ENCODE measurements at regions not wholly inside any gene's neighbourhood (a gene's known extent, or its start where the extent isn't known, plus 50 kb on each side); places are given as distances from the start of the nearest gene placed in this dataset.

DNA sequence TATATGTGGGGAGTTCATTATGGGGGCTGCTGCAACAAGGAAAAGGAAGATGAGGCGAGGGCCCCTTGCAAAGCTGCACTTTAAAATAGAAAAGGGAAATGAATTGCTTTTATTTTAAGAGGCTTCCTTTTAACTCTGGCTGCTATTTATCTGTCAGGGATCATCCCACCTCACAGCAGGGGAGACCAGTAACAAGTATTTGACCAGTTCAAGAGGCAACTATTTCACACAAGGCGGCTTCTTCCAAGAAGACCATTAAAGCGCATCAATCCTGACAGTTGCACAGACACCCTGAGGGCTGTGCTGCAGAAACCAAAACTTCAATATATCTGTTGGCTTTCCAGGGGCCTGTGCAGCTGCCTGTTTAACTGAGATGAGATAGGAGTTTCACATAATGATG lies 1009.2 kb downstream of the SORCS3 start:
- no peaks in the 10 kb centered on the region for H3K4me1 Mint-ChIP-seq
- H3K9me3 Mint-ChIP-seq, result peaks cover 4 to 8% (median 5%) of the 10 kb centered on the region in 3 donors
- H3K27me3 Mint-ChIP-seq, result no peaks in the 10 kb centered on the region
- H3K4me3 ChIP-seq (ENCODE audit: control insufficient read depth in 1 of 2, extremely low read depth in 1 of 2, low read length in 1 of 2), result no peak overlapping the region
- ChIA-PET POLR2A (no interaction called here), CTCF (no interaction called here)
- DNase-seq, result no peak
- no peaks in the 10 kb centered on the region for H3K27me3 ChIP-seq (replicated peaks in 1 of 2; ENCODE audit: control insufficient read depth in 2 of 2, extremely low read depth in 1 of 2, insufficient read depth in 2 of 2, low read length in 1 of 2)
- no peak overlapping the region for H3K4me3 Mint-ChIP-seq
- WGBS (ENCODE audit: insufficient coverage), result 100% methylated on average over 1 of the region's 3 CpGs
- H3K27ac ChIP-seq (ENCODE audit: low read length), result no peak overlapping the region
- H3K9me3 ChIP-seq, result no peaks in the 10 kb centered on the region
- no peak for ATAC-seq (replicated peaks in 1 of 4)
- H3K36me3 ChIP-seq (ENCODE audit: control insufficient read depth in 2 of 2, extremely low read depth in 1 of 2, insufficient read depth in 1 of 2, low read length in 1 of 2), result no peaks in the 10 kb centered on the region
- no peaks in the 10 kb centered on the region for H3K4me1 ChIP-seq (ENCODE audit: control insufficient read depth in 1 of 2, extremely low read depth in 1 of 2, insufficient read depth in 2 of 2, low read length in 2 of 2)
- H3K27ac Mint-ChIP-seq, result no peak overlapping the region
- no peaks in the 10 kb centered on the region for H3K36me3 Mint-ChIP-seq

GRCh38 chr10:105647354-105647753 lies 1006.3 kb downstream of the SORCS3 start:
- Mint-ChIP-seq H3K4me1 (no peaks in the 10 kb centered on the region), H3K36me3 (no peaks in the 10 kb centered on the region), H3K27ac (no peak overlapping the region), H3K27me3 (no peaks in the 10 kb centered on the region), H3K4me3 (no peak overlapping the region), H3K9me3 (peaks cover 4 to 11% (median 7%) of the 10 kb centered on the region in 3 donors)
- Histone ChIP-seq H3K9me3 (no peaks in the 10 kb centered on the region), H3K4me3 (ENCODE audit: control insufficient read depth in 1 of 2, extremely low read depth in 1 of 2, low read length in 1 of 2) (no peak overlapping the region), H3K4me1 (ENCODE audit: control insufficient read depth in 1 of 2, extremely low read depth in 1 of 2, insufficient read depth in 2 of 2, low read length in 2 of 2) (no peaks in the 10 kb centered on the region), H3K36me3 (ENCODE audit: control insufficient read depth in 2 of 2, extremely low read depth in 1 of 2, insufficient read depth in 1 of 2, low read length in 1 of 2) (no peaks in the 10 kb centered on the region), H3K27me3 (replicated peaks in 1 of 2; ENCODE audit: control insufficient read depth in 2 of 2, extremely low read depth in 1 of 2, insufficient read depth in 2 of 2, low read length in 1 of 2) (no peaks in the 10 kb centered on the region), H3K27ac (ENCODE audit: low read length) (no peak overlapping the region)
- POLR2A ChIA-PET, result no interaction called here
- CTCF ChIA-PET, result no interaction called here
- ATAC-seq (replicated peaks in 1 of 4), result no peak
- DNase-seq, result no peak
- no CpG with 5 or more reads among the region's 1 CpG for WGBS (ENCODE audit: insufficient coverage)

DNA sequence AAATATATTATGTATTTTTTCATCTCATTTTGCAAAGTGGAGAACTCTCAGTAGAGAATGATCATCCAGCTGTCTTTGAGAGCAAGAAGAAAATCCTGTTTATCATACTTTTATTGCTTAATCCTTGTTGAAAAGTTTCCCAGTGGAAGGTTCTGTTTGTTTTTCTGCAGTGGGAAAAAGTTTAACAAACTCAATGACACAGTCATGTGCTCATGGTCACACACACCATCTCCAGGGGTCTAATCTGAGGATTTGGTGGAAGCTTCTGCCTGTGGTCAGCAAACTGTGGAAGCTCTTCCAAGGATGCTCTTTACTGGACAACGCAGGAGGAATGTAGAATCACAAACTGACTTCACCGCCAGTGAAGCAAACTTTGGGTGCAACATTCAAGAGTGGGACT lies 1003.9 kb downstream of the SORCS3 start:
- no peak overlapping the region for H3K27ac Mint-ChIP-seq
- ATAC-seq (replicated peaks in 1 of 4), result no peak
- no peak overlapping the region for H3K4me3 Mint-ChIP-seq
- H3K4me1 Mint-ChIP-seq, result no peaks in the 10 kb centered on the region
- H3K4me3 ChIP-seq (ENCODE audit: control insufficient read depth in 1 of 2, extremely low read depth in 1 of 2, low read length in 1 of 2), result no peak overlapping the region
- H3K27ac ChIP-seq (ENCODE audit: low read length), result no peak overlapping the region
- ChIA-PET POLR2A (no interaction called here), CTCF (no interaction called here)
- no CpG with 5 or more reads among the region's 2 CpGs for WGBS (ENCODE audit: insufficient coverage)
- no peaks in the 10 kb centered on the region for H3K27me3 ChIP-seq (replicated peaks in 1 of 2; ENCODE audit: control insufficient read depth in 2 of 2, extremely low read depth in 1 of 2, insufficient read depth in 2 of 2, low read length in 1 of 2)
- H3K36me3 Mint-ChIP-seq, result no peaks in the 10 kb centered on the region
- H3K36me3 ChIP-seq (ENCODE audit: control insufficient read depth in 2 of 2, extremely low read depth in 1 of 2, insufficient read depth in 1 of 2, low read length in 1 of 2), result no peaks in the 10 kb centered on the region
- no peak for DNase-seq
- H3K27me3 Mint-ChIP-seq, result no peaks in the 10 kb centered on the region
- H3K9me3 ChIP-seq, result no peaks in the 10 kb centered on the region
- peaks cover 8 to 12% (median 8%) of the 10 kb centered on the region in 3 donors for H3K9me3 Mint-ChIP-seq
- no peaks in the 10 kb centered on the region for H3K4me1 ChIP-seq (ENCODE audit: control insufficient read depth in 1 of 2, extremely low read depth in 1 of 2, insufficient read depth in 2 of 2, low read length in 2 of 2)

GRCh38 chr10:105644559-105644958 lies 1003.5 kb downstream of the SORCS3 start:
- no peaks in the 10 kb centered on the region for H3K4me1 ChIP-seq (ENCODE audit: control insufficient read depth in 1 of 2, extremely low read depth in 1 of 2, insufficient read depth in 2 of 2, low read length in 2 of 2)
- CTCF ChIA-PET, result no interaction called here
- Mint-ChIP-seq H3K4me3 (no peak overlapping the region), H3K9me3 (peaks cover 8 to 12% (median 8%) of the 10 kb centered on the region in 3 donors), H3K4me1 (no peaks in the 10 kb centered on the region), H3K27me3 (no peaks in the 10 kb centered on the region), H3K36me3 (no peaks in the 10 kb centered on the region), H3K27ac (no peak overlapping the region)
- POLR2A ChIA-PET, result no interaction called here
- no peaks in the 10 kb centered on the region for H3K9me3 ChIP-seq
- no peak overlapping the region for H3K4me3 ChIP-seq (ENCODE audit: control insufficient read depth in 1 of 2, extremely low read depth in 1 of 2, low read length in 1 of 2)
- no peak for DNase-seq
- ATAC-seq (replicated peaks in 1 of 4), result no peak
- WGBS (ENCODE audit: insufficient coverage), result no CpG with 5 or more reads among the region's 2 CpGs
- H3K27me3 ChIP-seq (replicated peaks in 1 of 2; ENCODE audit: control insufficient read depth in 2 of 2, extremely low read depth in 1 of 2, insufficient read depth in 2 of 2, low read length in 1 of 2), result no peaks in the 10 kb centered on the region
- H3K36me3 ChIP-seq (ENCODE audit: control insufficient read depth in 2 of 2, extremely low read depth in 1 of 2, insufficient read depth in 1 of 2, low read length in 1 of 2), result no peaks in the 10 kb centered on the region
- H3K27ac ChIP-seq (ENCODE audit: low read length), result no peak overlapping the region

- ATAC-seq (replicated peaks in 1 of 4) (no peak), DNase-seq (no peak)
- no peaks in the 10 kb centered on the region for H3K36me3 ChIP-seq (ENCODE audit: control insufficient read depth in 2 of 2, extremely low read depth in 1 of 2, insufficient read depth in 1 of 2, low read length in 1 of 2)
- H3K4me3 ChIP-seq (ENCODE audit: control insufficient read depth in 1 of 2, extremely low read depth in 1 of 2, low read length in 1 of 2), result no peak overlapping the region
- H3K27me3 Mint-ChIP-seq, result no peaks in the 10 kb centered on the region
- H3K4me1 Mint-ChIP-seq, result no peaks in the 10 kb centered on the region
- H3K27me3 ChIP-seq (replicated peaks in 1 of 2; ENCODE audit: control insufficient read depth in 2 of 2, extremely low read depth in 1 of 2, insufficient read depth in 2 of 2, low read length in 1 of 2), result no peaks in the 10 kb centered on the region
- no peak overlapping the region for H3K4me3 Mint-ChIP-seq
- H3K27ac Mint-ChIP-seq, result no peak overlapping the region
- 43% methylated on average over 3 of the region's 4 CpGs for WGBS (ENCODE audit: insufficient coverage)
- H3K9me3 ChIP-seq, result no peaks in the 10 kb centered on the region
- peaks cover 8 to 12% (median 8%) of the 10 kb centered on the region in 3 donors for H3K9me3 Mint-ChIP-seq
- ChIA-PET CTCF (no interaction called here), POLR2A (no interaction called here)
- H3K27ac ChIP-seq (ENCODE audit: low read length), result no peak overlapping the region
- no peaks in the 10 kb centered on the region for H3K4me1 ChIP-seq (ENCODE audit: control insufficient read depth in 1 of 2, extremely low read depth in 1 of 2, insufficient read depth in 2 of 2, low read length in 2 of 2)
- no peaks in the 10 kb centered on the region for H3K36me3 Mint-ChIP-seq
These were observed 1003.0 kb downstream of the SORCS3 start for GRCh38 chr10:105644091-105644490.

- no peak overlapping the region for H3K27ac ChIP-seq (ENCODE audit: low read length)
- Mint-ChIP-seq H3K4me3 (no peak overlapping the region), H3K9me3 (peaks cover 8 to 12% (median 8%) of the 10 kb centered on the region in 3 donors), H3K36me3 (no peaks in the 10 kb centered on the region), H3K27me3 (no peaks in the 10 kb centered on the region), H3K4me1 (no peaks in the 10 kb centered on the region), H3K27ac (no peak overlapping the region)
- no peak overlapping the region for H3K4me3 ChIP-seq (ENCODE audit: control insufficient read depth in 1 of 2, extremely low read depth in 1 of 2, low read length in 1 of 2)
- ATAC-seq (replicated peaks in 1 of 4) (no peak), DNase-seq (no peak)
- no peaks in the 10 kb centered on the region for H3K4me1 ChIP-seq (ENCODE audit: control insufficient read depth in 1 of 2, extremely low read depth in 1 of 2, insufficient read depth in 2 of 2, low read length in 2 of 2)
- no peaks in the 10 kb centered on the region for H3K36me3 ChIP-seq (ENCODE audit: control insufficient read depth in 2 of 2, extremely low read depth in 1 of 2, insufficient read depth in 1 of 2, low read length in 1 of 2)
- H3K9me3 ChIP-seq, result no peaks in the 10 kb centered on the region
- no peaks in the 10 kb centered on the region for H3K27me3 ChIP-seq (replicated peaks in 1 of 2; ENCODE audit: control insufficient read depth in 2 of 2, extremely low read depth in 1 of 2, insufficient read depth in 2 of 2, low read length in 1 of 2)
- ChIA-PET CTCF (no interaction called here), POLR2A (no interaction called here)
These were observed 1002.6 kb downstream of the SORCS3 start for GRCh38 chr10:105643660-105644059.

GRCh38 chr10:105634281-105634680 lies 993.2 kb downstream of the SORCS3 start:
- Mint-ChIP-seq H3K4me1 (no peaks in the 10 kb centered on the region), H3K36me3 (no peaks in the 10 kb centered on the region), H3K9me3 (peaks cover 2 to 9% (median 4%) of the 10 kb centered on the region in 3 donors), H3K27ac (no peak overlapping the region), H3K4me3 (no peak overlapping the region), H3K27me3 (no peaks in the 10 kb centered on the region)
- Histone ChIP-seq H3K36me3 (ENCODE audit: control insufficient read depth in 2 of 2, extremely low read depth in 1 of 2, insufficient read depth in 1 of 2, low read length in 1 of 2) (no peaks in the 10 kb centered on the region), H3K27ac (ENCODE audit: low read length) (no peak overlapping the region), H3K9me3 (no peaks in the 10 kb centered on the region), H3K4me3 (ENCODE audit: control insufficient read depth in 1 of 2, extremely low read depth in 1 of 2, low read length in 1 of 2) (no peak overlapping the region), H3K4me1 (ENCODE audit: control insufficient read depth in 1 of 2, extremely low read depth in 1 of 2, insufficient read depth in 2 of 2, low read length in 2 of 2) (no peaks in the 10 kb centered on the region), H3K27me3 (replicated peaks in 1 of 2; ENCODE audit: control insufficient read depth in 2 of 2, extremely low read depth in 1 of 2, insufficient read depth in 2 of 2, low read length in 1 of 2) (no peaks in the 10 kb centered on the region)
- POLR2A ChIA-PET, result interaction anchor here in 1 of 2 donors (0.6 kb wide), 1 partner anchor 844 kb away, joined by 4 read pairs; no protein-coding TSS in a partner anchor
- ATAC-seq (replicated peaks in 1 of 4) (no peak), DNase-seq (no peak)
- no CpG with 5 or more reads among the region's 3 CpGs for WGBS (ENCODE audit: insufficient coverage)
- CTCF ChIA-PET, result no interaction called here
